Uterus (tissue), 3 donors: ENCODE measurements at regions not wholly inside any gene's neighbourhood (a gene's known extent, or its start where the extent isn't known, plus 50 kb on each side); places are given as distances from the start of the nearest gene placed in this dataset.

Experiments
- DNase-seq, 2 donors: peaks; one replicate each; pipeline ENCODE4 v3.0.0-alpha.2; 2019 to 2020
- H3K27ac ChIP-seq, 2 donors: fragments of 200-600 bp; sonication (generic); 1 replicate in 1 of 2; 2 replicates in 1 of 2; pipeline ENCODE4 v1.5.1; 2016 to 2018
- H3K27me3 ChIP-seq, 2 donors: fragments of 200-600 bp; sonication (generic); one replicate each; pipeline ENCODE4 v1.5.1; 2018 to 2019; ENCODE audit warnings: control low read depth in 1 of 2
- H3K36me3 ChIP-seq, 2 donors: fragments of 200-600 bp; sonication (generic); one replicate each; pipeline ENCODE4 v1.5.1; 2019; ENCODE audit warnings: control low read depth in 1 of 2
- H3K4me1 ChIP-seq, 2 donors: fragments of 200-600 bp; sonication (generic); one replicate each; pipeline ENCODE4 v1.5.1; 2018 to 2019; ENCODE audit warnings: control low read depth in 1 of 2
- H3K4me3 ChIP-seq, 2 donors: fragments of 200-600 bp; sonication (generic); 1 replicate in 1 of 2; 2 replicates in 1 of 2; pipeline ENCODE4 v1.5.1; 2018 to 2019; ENCODE audit warnings: mild to moderate bottlenecking in 1 of 2
- H3K9me3 ChIP-seq, 2 donors: fragments of 200-600 bp; sonication (generic); one replicate each; pipeline ENCODE4 v1.5.1; 2019; ENCODE audit warnings: control low read depth in 1 of 2
- CTCF ChIP-seq, 4 experiments: fragments of 200-600 bp in 2 of 4; fragments of 450-650 bp in 2 of 4; sonication (generic) in 2 of 4; IDR thresholded peaks; one replicate each; pipeline ENCODE4 v1.5.1; 2016 to 2019; ENCODE audit warnings: antibody characterized with exemption in 4 of 4, mild to moderate bottlenecking in 2 of 4, moderate library complexity in 1 of 4
- POLR2A ChIP-seq, 2 donors: fragments of 450-650 bp; IDR thresholded peaks; one replicate each; pipeline ENCODE4 v1.6.1; 2016; ENCODE audit warnings: antibody characterized with exemption in 2 of 2, mild to moderate bottlenecking in 1 of 2, moderate library complexity in 1 of 2
- intact Hi-C: fragments of 100-400 bp; cut with DNase I; formaldehyde crosslinking; loops from one replicate; pipeline ENCODE4 v1.15.1; 2023; ENCODE audit warnings: low total_unique reads
- donor health status: DM: yes; HTN: yes; CAD: no.

GRCh38 chr12:19967001-19967400 is 401.3 kb upstream of the PDE3A start:
- Histone ChIP-seq H3K27ac (no peak overlapping the region), H3K4me3 (no peak overlapping the region), H3K36me3 (no peaks in the 10 kb centered on the region), H3K9me3 (no peaks in the 10 kb centered on the region), H3K27me3 (no peaks in the 10 kb centered on the region), H3K4me1 (no peaks in the 10 kb centered on the region)
- no peak for TF ChIP-seq CTCF (IDR thresholded peaks at IDR 0.05)
- no peak for TF ChIP-seq POLR2A (IDR thresholded peaks at IDR 0.05)
- DNase-seq = no peak
- intact Hi-C loops = no loop called here

GRCh38 chr12:19967431-19967830 is 400.9 kb upstream of the PDE3A start:
- Histone ChIP-seq H3K36me3 (no peaks in the 10 kb centered on the region), H3K27ac (no peak overlapping the region), H3K9me3 (no peaks in the 10 kb centered on the region), H3K27me3 (no peaks in the 10 kb centered on the region), H3K4me1 (no peaks in the 10 kb centered on the region), H3K4me3 (no peak overlapping the region)
- TF ChIP-seq CTCF (IDR thresholded peaks at IDR 0.05) (no peak), POLR2A (IDR thresholded peaks at IDR 0.05) (no peak)
- DNase-seq = peak in 1 of 2 donors; percentile 21
- intact Hi-C loops = no loop called here

GRCh38 chr12:19970116-19970515 is 398.2 kb upstream of the PDE3A start:
- intact Hi-C loops = no loop called here
- no peak for DNase-seq
- TF ChIP-seq CTCF (IDR thresholded peaks at IDR 0.05) (no peak), POLR2A (IDR thresholded peaks at IDR 0.05) (no peak)
- H3K36me3 ChIP-seq = no peaks in the 10 kb centered on the region
- H3K4me3 ChIP-seq = no peak overlapping the region
- no peak overlapping the region for H3K27ac ChIP-seq
- no peaks in the 10 kb centered on the region for H3K27me3 ChIP-seq
- no peaks in the 10 kb centered on the region for H3K4me1 ChIP-seq
- no peaks in the 10 kb centered on the region for H3K9me3 ChIP-seq

- intact Hi-C loops = no loop called here
- Histone ChIP-seq H3K27me3 (no peaks in the 10 kb centered on the region), H3K4me1 (no peaks in the 10 kb centered on the region), H3K36me3 (no peaks in the 10 kb centered on the region), H3K27ac (no peak overlapping the region), H3K4me3 (no peak overlapping the region), H3K9me3 (no peaks in the 10 kb centered on the region)
- no peak for DNase-seq
- TF ChIP-seq POLR2A (IDR thresholded peaks at IDR 0.05) = no peak
- no peak for TF ChIP-seq CTCF (IDR thresholded peaks at IDR 0.05)
These were observed 397.5 kb upstream of the PDE3A start for GRCh38 chr12:19970821-19971220.

GRCh38 chr12:19971361-19972280 is 396.7 kb upstream of the PDE3A start:
- intact Hi-C loops = no loop called here
- no peak overlapping the region for H3K27ac ChIP-seq

More at GRCh38 chr12:19971361-19972280, 396.7 kb upstream of the PDE3A start:
- TF ChIP-seq CTCF (IDR thresholded peaks at IDR 0.05) (no peak), POLR2A (IDR thresholded peaks at IDR 0.05) (no peak)
- H3K4me1 ChIP-seq = no peaks in the 10 kb centered on the region
- H3K36me3 ChIP-seq = no peaks in the 10 kb centered on the region
- no peak for DNase-seq
- no peaks in the 10 kb centered on the region for H3K9me3 ChIP-seq
- H3K4me3 ChIP-seq = no peak overlapping the region
- H3K27me3 ChIP-seq = no peaks in the 10 kb centered on the region
